Activated naive CD4-positive, alpha-beta T cell treated with Interleukin-2 at 50 U/mL for 16 hours (primary cell): ENCODE measurements at regions not wholly inside any gene's neighbourhood (a gene's known extent, or its start where the extent isn't known, plus 50 kb on each side); places are given as distances from the start of the nearest gene placed in this dataset.

Experiments
- DNase-seq: peaks from one replicate; pipeline ENCODE4 v3.0.0-alpha.2; 2020

DNA sequence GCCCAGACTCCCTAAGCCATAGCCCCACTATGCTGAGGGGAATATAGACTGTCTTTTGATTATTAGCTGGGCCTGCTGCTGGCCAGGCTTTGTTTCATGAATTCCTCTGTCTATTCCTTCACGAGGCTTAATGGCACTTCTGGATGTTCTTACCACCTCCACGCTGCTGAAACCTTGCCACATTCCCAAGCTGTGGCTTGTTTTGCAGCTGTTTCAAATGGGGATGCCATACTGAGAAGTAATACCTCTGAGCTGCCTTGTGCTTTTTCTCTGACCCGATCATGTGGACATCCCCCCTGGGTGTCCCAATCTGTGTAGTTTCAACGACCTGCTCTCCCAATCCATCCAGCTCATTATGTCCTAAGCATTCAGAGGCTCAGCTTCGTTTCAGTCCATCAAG lies 114.1 kb downstream of the ICOS start:
- DNase-seq = no peak

DNA sequence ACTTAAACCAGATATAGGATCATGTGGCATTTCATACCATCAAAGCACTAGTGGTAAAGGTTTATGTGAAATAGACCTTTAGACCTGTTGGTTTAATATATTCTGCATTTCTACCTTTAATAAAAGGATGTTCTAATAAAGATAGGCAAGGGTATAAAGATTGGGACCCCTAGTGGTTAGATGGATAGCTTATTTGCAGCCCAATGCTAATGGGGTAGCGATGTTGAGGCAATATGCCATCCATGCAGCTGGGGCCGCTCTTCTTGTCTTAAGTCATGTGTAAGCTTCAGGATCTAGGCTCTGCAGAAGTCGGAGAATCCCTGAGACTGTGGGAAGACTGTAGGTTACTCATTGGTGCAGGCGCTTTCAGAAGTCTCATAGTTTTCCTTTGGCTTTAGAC lies 114.9 kb downstream of the ICOS start:
- DNase-seq = no peak

DNA sequence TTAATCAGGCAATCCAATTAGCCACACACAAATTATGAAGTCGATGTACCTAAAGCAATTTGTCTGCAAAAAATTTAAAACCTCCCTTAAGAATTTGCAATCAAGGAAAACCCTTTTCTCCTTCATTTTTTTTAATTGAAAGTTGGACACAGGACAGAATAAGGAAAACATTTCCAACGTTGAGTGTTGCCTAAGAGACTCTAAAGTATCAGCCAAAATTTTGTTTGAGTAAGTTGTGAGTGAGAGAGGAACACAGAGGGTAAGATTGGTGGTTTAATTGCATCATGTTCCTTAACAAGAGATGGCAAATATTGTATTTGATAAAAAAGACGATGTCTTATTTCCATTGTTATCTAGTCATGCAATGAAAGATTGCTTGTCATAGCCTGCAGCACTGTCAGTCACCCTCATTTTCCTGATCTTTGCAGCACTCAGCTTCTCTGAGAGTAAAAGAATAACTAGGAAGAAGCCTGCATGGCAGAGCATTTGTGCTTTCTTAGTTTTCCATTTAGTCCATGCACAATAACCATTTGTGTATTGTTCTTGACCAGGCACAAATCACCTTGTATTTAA lies 115.5 kb downstream of the ICOS start:
- no peak for DNase-seq

DNA sequence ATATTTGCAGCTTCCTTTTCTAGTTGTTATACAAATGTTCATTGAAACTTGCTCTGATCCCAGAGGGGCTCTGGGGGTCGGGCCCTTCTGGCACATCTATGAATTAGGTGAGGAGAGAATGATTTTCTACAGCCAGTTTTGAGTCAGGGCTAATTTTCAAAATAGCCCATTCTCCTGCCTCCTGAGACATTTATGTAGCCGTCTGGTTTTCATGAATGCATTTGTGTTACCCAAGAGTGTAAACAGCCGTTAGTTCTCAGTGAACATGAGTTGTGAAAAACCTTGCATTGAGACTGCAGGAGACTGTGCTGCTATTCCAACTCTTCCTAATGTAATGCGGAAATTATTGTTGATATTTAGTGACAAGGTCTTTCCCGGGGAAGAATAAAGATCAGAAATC lies 122.5 kb downstream of the ICOS start:
- no peak for DNase-seq

DNA sequence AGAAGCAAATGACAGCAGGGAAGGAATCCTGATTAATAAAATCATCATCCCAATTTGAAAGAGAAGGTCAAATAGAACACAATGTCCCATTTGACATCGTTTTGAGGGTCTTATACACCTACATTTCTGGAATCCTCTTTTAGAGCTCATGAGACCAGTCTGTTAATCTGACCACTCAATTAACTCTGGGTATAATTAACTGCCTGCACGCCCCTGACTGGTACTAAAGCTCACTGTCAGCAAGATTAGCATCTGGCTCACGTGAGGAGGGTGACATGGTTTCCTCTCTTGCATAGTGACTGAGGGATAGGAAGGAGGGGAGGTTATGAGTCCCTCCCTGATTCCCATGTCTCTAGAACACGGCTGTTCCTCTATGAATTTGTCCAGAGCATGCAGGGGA lies 124.3 kb downstream of the ICOS start:
- DNase-seq = no peak

DNA sequence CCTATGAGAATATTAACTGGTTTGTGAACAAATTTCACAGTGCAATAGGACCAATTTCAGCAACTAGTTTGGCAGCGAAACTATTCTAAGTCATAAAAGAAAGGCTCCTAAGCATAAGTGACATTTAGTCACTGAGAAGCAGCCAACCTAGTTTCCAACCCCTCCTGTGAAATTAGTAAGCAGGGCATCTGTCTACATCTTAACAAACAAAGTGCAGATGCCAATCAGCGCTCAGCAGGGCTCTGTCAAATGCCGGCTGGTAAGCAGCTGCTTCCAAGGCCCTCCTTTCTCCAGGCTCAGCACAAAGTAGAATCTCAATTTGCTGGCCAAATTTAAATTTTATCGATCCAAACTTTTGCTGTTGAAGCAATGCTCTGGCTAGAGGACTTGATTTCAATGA lies 124.7 kb downstream of the ICOS start:
- DNase-seq = no peak

DNA sequence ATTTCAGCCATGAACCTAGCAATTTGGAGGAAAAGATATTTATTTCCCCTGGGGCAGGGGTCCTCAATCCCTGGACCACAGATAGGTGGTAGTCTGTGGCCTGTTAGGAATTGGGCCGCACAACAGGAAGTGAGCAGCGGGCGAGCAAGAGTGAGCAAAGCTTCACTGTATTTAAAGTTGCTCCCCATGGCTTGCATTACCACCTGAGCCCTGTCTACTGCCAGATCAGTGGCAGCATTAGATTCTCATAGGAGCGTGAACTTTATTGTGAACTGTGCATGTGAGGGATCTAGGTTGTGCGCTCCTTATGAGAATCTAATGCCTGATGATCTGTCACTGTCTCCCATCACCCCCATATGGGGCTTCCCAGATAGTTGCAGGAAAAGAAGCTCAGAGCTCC lies 127.6 kb downstream of the ICOS start:
- DNase-seq = no peak

DNA sequence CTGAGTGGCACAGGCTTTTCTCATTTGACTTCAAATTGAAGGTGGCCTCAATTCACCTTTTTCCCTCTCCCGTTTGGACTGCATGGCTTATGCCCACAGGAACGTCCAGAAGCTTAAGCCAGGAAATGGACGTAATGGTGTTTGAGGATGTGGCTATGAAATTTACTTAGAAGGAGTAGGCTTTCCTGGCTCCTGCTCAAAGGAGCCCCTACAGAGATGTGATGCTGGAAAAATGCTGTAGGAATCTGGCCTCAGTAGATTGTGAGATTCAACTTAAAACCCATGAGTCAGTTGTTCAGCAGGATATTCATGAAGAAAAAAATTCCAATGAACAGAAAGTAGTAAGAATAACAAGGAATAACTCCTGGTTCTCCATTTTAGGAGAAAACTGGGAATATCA lies 129.0 kb downstream of the ICOS start:
- DNase-seq = no peak

DNA sequence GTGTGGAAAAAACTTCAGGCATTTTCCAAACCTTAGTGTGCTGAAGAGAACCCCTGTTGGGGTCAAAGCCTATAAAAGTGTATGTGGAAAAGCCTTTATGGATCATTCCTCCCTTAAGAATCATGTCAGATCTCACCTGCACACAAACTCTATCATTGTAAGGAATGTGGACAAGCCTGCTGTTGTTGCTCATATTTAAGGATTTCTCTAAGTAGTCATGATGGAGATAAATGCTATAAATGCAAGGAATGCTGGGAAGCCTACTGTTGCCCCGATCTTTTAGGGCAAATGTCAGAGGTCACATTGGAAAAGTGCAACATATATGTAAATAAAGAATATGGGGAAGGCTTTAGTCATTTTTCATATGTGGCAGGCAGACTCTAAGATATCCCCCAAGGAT lies 129.5 kb downstream of the ICOS start:
- no peak for DNase-seq

DNA sequence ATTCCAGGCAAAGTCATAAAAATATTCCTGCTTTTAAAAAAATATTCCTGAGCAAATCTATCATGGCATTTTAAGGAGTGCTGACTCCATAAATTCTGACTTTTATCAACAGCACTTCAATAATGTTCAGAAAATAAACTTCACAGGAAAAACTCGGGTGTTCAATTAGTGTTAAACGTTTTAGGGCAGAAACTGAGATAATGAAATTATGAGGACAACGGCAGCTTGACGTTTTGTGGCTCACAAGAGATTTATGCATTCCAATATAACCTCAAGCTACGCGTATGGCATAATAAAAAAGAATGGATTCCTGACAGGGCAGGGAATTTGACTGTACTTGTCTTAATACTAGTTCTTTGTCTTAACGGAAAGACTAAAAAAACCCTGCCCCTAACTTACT lies 133.2 kb downstream of the ICOS start:
- DNase-seq = no peak

DNA sequence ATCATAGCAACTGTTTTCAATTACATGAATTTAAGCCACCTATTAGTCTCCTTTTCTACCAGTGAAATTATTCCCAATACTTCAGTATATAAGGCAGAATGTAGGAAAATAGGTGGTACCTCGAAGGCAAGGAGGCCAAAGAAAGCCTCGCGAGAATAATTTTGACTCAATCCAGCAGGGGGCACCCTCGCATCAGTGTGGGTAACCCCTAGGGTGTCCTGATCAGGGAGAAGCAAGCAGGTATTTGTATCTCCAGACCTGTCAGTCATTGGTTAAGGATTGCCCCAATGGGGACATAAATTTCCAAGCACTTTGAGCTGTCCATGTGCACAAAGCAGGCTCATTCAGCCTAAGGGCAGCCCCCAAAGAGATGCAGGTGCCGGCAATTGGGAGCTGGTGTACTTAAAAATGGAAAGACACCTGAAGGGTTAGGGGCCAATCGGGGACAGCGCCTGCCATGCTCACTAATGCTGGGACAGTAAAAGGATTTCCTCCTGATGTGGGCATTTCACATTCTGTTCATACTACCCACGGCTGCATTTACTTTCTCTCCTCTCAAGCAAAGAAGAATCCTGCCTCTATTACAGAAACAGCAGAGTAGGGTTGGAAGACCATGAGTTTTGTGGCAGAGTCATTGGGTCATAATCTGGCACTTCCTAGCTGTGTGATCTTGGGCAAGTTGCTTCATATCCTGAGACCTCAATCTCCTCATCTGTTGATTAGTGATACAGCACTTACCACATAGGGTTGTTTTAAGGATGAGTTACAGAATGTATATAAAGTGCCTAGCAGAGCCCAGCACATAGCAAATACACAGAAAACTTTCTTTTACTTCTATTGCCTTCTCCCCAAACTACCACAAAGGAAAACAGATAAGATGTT lies 136.1 kb downstream of the ICOS start:
- peak; percentile 74 for DNase-seq

DNA sequence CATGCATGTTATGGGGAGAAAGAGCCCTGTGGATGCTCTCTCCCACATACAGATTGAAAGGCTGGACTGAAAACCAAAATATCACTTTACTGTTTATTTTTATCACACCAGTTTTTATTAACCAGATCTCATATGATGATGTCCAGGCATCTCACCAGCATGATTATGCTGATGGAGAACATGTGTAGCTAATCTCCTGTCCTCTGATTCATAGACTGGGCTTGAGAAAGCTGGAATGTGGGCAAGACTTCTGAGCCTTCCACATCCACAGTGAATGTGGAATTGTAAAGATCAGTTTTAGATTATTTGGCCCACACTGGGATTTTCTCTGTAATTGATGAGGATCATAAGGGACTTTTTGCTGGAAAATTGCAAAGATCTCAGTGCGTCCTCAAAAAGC lies 137.9 kb downstream of the ICOS start:
- DNase-seq = no peak

DNA sequence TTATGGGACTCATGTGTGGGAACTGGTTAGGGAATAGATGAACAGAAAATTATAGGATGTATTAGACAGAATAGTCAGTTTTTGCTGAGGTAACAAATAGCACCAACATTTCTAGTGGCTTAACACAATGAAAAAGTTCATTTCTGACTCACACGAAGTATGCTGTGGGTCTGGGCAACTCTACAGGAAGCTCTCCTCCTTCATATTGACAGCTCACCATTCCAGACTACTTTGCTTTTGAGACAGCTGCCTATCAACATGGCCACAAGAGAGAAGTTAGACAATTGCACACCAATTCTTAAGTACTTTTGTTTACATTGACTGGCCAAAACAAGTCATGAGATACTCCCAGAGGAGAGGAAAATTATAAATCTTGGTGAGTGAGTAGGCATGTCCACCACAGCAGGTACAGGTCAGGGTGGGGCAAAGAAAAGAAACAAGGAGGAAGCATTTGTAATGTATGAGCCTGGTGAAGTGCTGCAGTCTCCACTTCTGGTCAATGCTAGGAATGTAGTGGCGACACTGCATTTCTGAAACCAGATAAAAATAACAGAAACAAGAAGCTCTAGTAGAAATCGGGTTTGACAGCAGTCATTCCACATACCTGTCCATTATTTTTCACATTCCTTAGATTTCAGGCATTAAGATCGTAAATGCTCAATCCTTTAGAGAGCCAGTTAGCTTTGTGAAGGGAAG lies 141.6 kb downstream of the ICOS start:
- no peak for DNase-seq

DNA sequence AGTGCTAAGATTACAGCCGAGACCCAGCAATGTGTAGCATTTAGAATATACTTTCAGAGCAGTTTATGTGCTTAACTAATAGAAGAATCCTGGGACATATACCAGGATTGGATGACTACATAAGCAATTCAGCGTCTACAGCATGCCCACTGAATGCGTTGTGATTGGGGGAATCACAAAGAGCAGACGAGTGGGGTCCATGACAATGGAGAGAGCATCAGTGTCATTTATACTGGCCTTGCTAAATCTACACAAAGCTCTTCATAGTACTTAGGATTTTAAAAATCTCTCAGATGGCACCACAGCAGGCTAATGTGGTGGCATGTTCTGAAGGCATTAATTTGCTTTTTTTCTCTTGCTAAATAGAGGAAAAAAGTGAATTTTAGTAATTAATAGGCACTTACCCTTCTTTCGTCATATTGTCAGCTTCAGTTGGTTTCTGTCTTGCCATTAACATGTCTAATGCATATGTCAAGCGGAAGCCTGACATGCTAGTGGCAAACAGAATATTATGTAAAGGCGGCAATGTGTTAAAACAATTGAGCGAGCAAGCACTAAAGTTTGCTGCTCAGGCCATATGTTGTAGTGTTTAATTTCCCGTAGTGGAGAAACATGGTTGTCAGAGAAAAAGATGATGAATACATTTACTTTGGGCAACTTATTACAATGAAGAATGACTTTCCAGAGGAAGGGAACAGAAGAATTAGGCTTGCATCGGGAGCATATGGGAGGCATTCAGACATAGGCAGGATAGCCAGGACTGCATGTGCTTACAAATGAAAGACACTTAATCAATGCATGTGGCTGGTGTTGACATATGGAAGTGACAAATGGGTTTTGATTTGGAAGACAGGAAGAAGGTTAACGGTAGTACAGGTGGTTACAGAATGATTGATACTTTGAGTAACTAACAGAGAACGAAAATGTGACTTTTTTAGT lies 145.2 kb downstream of the ICOS start:
- no peak for DNase-seq

DNA sequence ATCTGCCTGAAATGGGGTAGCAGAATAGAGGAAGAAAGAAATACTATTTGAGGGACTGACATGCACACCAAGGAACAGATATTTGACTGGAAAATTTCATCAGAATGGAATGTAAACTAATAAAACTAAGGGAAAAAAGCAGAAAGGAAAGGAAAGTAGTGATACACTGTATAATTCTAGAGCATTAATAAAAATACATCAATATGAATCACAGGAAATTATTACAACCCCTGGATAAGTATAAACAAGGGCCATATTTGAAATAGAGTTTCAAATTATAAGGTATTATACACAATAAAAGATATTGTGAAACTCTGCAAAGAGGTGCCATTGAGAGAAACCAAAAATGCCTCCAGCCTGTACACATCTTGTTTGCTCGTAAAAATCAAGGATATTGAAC lies 149.6 kb downstream of the ICOS start:
- DNase-seq = no peak

DNA sequence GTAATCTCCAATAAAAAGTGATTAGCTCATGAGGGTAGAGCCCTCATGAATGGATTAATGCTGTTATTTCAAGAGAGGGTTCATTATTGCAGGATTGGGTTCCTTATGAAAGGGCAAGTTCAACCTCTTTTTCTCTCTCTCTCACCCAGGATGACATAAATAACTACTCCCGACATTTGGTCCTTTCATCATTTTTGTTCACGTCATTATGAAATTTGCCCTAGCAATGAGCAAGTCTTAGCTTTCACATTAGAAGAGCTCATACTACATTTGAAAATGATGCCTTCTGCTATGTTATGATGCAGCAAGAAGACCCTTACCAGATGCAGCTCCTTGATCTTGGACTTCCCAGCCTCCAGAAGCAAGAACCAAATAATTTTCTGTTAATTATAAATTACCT lies 152.5 kb downstream of the ICOS start:
- DNase-seq = no peak

DNA sequence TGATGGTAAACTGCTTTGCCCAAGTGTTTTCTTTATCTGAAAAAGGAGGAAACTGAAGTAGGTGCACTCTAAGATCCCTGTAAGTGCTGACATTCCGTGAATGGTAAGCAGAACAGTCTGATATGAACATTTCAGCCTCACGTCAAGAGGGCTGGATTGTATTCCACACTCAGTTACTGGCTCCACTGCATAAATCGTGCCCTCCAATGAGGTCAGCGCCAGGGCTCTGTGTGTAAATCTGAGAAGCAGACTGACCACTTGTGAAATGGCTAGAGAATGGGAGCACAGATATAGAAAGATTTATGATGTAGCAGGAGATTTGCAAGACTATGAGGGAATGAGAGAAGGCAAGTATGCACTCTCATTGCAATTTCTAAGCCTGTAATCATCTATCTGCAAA lies 153.0 kb downstream of the ICOS start:
- no peak for DNase-seq

DNA sequence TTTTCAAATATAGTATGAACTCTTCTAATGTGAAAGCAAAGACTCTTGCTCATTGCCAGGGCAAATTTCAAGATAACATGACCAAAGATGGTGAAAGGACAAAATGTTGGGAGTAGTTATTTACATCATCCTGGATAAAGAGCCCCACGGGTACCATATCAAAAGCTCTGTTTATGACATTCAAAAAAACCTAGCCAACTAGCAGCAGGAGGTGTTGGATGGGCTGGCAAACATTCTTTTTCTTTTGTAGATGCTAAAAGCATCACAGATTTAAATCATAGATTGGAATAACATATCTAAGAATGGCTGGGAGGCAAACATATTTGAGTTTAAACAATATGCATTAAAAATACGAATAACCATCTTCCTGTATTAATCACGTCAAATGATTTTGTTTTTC lies 153.5 kb downstream of the ICOS start:
- DNase-seq = no peak

DNA sequence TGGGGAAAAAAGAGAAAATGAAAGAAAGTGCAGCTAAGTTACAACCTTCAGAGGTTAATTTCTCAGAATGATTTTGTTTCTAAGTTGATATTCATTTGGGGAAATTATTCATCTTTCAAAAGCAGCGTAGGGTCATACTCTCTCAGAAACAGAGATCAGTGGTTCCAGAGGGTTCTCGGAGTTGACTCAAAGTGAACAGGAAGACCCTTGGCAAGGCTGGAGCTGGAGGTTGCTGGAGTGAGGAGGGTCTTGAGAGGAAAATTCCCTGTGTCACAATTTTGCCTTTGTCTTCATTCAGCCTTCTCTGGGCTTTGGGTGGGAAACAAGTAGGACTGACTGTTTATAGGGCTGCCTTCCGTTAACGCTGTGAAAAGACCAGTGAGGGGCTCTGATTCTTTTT lies 168.2 kb downstream of the ICOS start:
- no peak for DNase-seq

DNA sequence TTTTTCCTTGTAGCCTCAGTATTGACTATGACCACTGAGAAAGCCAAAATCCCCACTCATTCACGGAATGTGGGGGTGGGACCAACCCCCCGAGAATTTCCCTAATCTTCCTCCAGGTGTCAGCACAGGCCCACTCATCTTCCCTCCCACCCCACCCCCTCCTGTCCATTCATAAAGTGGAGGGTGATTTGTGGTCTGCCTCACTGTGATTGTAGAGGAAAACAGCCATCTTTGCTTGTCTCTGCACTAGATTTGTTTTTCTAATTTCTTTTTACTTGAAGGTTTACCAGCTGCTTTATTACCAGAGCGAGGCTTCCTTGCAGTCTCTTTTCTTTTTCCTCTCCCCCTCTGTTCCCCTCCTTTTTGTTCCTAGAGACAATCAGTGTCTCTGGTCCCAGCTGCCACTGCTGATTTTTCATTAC lies 171.8 kb downstream of the ICOS start:
- peak; percentile 53 for DNase-seq

DNA sequence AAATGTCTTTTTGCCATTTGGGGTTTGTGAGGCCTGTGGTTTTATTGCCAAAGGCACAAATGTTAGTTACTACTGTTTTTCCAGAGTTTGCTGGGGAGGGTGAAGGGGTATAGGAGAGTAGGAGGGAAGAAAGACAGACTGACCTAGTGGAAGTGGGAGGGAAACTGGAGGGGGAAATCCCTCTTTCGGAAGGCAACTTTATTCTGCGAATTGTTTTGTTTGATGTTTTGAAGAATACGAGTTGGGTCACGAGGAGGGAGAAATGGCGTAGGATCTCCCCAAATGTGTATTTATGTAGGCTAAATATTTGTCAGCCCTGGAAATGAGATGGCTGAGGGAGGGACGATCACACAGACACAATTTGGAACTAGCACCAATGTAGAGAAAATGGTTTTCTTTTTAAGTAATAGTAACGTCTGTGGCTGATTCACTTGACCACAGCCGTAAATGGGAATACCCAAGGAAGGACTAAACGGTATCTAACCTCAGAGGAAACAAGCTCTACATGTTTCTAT lies 172.3 kb downstream of the ICOS start:
- peak; percentile 32 for DNase-seq

DNA sequence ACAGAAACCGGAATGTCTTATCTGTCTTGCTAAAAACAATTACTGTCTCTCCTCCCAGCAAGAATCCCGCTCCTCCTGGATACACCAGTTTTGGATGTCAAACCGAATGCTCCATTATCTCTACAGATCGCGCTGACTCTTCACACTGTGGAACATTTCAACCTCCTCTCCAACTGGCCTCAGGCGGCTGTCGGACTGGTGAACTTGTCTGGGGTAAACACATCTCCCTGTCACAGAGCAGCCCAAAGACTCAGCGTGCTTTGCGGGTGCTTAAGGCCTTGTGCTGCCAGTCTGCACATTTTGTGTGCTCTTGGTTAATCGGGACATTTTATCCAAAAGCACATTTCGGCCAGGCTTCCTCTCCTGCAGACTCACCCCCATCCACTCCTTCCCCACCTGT lies 173.1 kb downstream of the ICOS start:
- no peak for DNase-seq

DNA sequence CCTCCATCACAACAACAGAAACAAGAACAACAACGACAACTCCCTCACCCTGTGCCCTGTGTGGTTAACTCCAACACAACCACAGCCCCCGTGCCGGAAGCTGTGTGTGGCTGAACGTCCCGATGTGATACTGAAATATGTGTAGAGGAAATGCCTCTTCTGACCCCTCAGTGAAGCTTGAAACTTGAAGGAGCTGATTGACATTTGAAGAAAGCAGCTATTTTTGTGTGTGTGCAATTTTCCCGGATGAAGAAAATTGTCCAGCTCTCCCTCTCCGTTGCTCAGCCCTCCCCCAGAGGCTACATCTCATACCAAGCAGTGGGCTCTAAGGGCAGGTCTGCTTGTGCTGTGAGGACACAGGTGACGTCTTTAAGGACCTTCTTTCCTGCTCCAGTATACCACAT lies 173.8 kb downstream of the ICOS start:
- DNase-seq = peak; percentile 66
